GM19467 (cell line): ENCODE measurements at regions not wholly inside any gene's neighbourhood (a gene's known extent, or its start where the extent isn't known, plus 50 kb on each side); places are given as distances from the start of the nearest gene placed in this dataset.

ENCODE experiments used
- ATAC-seq: cut with Tn5 transposase; IDR thresholded peaks from one replicate; pipeline ENCODE4 v1.9.1; 2021; ENCODE audit warnings: mild to moderate bottlenecking, moderate library complexity; ENCODE audit not compliant: unreplicated experiment

GRCh38 chr4:163948920-163949455, 454.5 kb downstream of the TMA16 start:
- no peak for ATAC-seq

- no peak for ATAC-seq
Observed at GRCh38 chr4:163949976-163950601, 455.6 kb downstream of the TMA16 start.

- ATAC-seq: no peak
Observed at GRCh38 chr4:163955288-163955687, 460.8 kb downstream of the TMA16 start.

GRCh38 chr4:163958751-163959150, 464.3 kb downstream of the TMA16 start:
- ATAC-seq: no peak

GRCh38 chr4:163959932-163960331, 465.4 kb downstream of the TMA16 start:
- ATAC-seq: no peak

- ATAC-seq: no peak
Observed at GRCh38 chr4:163966612-163967011, 472.1 kb downstream of the TMA16 start.

- ATAC-seq: no peak
Observed at GRCh38 chr4:163967263-163967662, 472.8 kb downstream of the TMA16 start.

- ATAC-seq: no peak
Observed at GRCh38 chr4:163967710-163968109, 473.2 kb downstream of the TMA16 start.

- no peak for ATAC-seq
Observed at GRCh38 chr4:163969291-163969690, 474.8 kb downstream of the TMA16 start.

- no peak for ATAC-seq
Observed at GRCh38 chr4:163976588-163976987, 482.1 kb downstream of the TMA16 start.

GRCh38 chr4:163988391-163988790, 493.9 kb downstream of the TMA16 start:
- no peak for ATAC-seq

GRCh38 chr4:163988865-163989264, 494.4 kb downstream of the TMA16 start:
- ATAC-seq: no peak

- ATAC-seq: no peak
Observed at GRCh38 chr4:163991298-163991865, 496.9 kb downstream of the TMA16 start.

- no peak for ATAC-seq
Observed at GRCh38 chr4:164009435-164009834, 514.9 kb downstream of the TMA16 start.

- ATAC-seq: no peak
Observed at GRCh38 chr4:164011791-164012190, 517.3 kb downstream of the TMA16 start.

GRCh38 chr4:164012396-164013027, 518.0 kb downstream of the TMA16 start:
- ATAC-seq: no peak

GRCh38 chr4:164021947-164022346, 527.5 kb downstream of the TMA16 start:
- no peak for ATAC-seq

- peak; percentile 60 for ATAC-seq
Observed at GRCh38 chr4:164023214-164023613, 528.7 kb downstream of the TMA16 start.

- ATAC-seq: no peak
Observed at GRCh38 chr4:164027805-164028204, 533.3 kb downstream of the TMA16 start.

GRCh38 chr4:164039482-164039881, 545.0 kb downstream of the TMA16 start:
- ATAC-seq: no peak

- no peak for ATAC-seq
Observed at GRCh38 chr4:164056426-164057142, 562.1 kb downstream of the TMA16 start.
